B cell (primary cell): ENCODE measurements at regions not wholly inside any gene's neighbourhood (a gene's known extent, or its start where the extent isn't known, plus 50 kb on each side); places are given as distances from the start of the nearest gene placed in this dataset.

Source experiments
- EZH2 ChIP-seq: IDR thresholded peaks from 2 replicates; pipeline ENCODE4 v1.6.1; 2012; ENCODE audit warnings: borderline replicate concordance, low read depth, mild to moderate bottlenecking, moderate library complexity, low read length; ENCODE audit not compliant: insufficient read depth, poor library complexity, severe bottlenecking
- TF ChIP-seq, protein P1 (sequence below): fragments of 200-600 bp; IDR thresholded peaks from one replicate; pipeline ENCODE4 v1.8.0; 2022; ENCODE audit warnings: antibody characterized with exemption, mild to moderate bottlenecking

DNA sequence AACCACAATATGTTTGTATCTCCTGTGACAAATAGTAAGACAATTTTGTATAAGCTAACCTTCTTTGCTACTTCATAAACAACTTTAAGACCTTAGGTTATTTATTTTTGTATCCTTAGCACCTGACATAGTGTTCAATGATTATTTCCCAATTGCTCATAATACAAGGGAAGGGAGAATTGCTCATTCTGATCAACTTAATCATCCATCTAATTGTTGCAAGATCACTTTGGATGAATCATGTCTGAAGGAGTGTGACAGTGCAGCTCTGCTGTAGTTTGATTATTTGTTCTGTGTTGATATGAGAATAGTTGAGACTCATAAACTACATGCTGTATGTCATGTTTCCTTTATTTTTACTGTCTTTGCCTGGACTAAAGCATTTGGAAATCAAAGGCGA is 721.3 kb upstream of the SEMA6A start:
- TF ChIP-seq, protein P1, sequence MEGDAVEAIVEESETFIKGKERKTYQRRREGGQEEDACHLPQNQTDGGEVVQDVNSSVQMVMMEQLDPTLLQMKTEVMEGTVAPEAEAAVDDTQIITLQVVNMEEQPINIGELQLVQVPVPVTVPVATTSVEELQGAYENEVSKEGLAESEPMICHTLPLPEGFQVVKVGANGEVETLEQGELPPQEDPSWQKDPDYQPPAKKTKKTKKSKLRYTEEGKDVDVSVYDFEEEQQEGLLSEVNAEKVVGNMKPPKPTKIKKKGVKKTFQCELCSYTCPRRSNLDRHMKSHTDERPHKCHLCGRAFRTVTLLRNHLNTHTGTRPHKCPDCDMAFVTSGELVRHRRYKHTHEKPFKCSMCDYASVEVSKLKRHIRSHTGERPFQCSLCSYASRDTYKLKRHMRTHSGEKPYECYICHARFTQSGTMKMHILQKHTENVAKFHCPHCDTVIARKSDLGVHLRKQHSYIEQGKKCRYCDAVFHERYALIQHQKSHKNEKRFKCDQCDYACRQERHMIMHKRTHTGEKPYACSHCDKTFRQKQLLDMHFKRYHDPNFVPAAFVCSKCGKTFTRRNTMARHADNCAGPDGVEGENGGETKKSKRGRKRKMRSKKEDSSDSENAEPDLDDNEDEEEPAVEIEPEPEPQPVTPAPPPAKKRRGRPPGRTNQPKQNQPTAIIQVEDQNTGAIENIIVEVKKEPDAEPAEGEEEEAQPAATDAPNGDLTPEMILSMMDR = no peak
- TF ChIP-seq EZH2 = no peak
